Psoas muscle (tissue), 7 donors: ENCODE measurements at regions not wholly inside any gene's neighbourhood (a gene's known extent, or its start where the extent isn't known, plus 50 kb on each side); places are given as distances from the start of the nearest gene placed in this dataset.

Experiments used
- ATAC-seq, 4 donors: fragments of 200-7000 bp; cut with Tn5 transposase; one replicate each; pipeline ENCODE4 v1.9.1; 2020; ENCODE audit warnings: moderate library complexity in 3 of 4, mild to moderate bottlenecking in 2 of 4
- DNase-seq, 2 donors: peaks; one replicate each; pipeline ENCODE4 v3.0.0-alpha.2; 2020
- H3K27ac ChIP-seq: fragments of 200-600 bp; one replicate; pipeline ENCODE4 v1.8.0; 2022
- H3K27me3 ChIP-seq, 3 donors: fragments of 200-600 bp in 1 of 3; one replicate each; pipeline versions ENCODE4 v1.6.1 to v1.8.0; 2013 to 2022; ENCODE audit warnings: low read length in 2 of 3, mild to moderate bottlenecking in 2 of 3, moderate library complexity in 1 of 3; ENCODE audit not compliant: insufficient read depth in 3 of 3
- H3K36me3 ChIP-seq, 2 donors: fragments of 200-600 bp in 1 of 2; one replicate each; pipeline versions ENCODE4 v1.6.1 to v1.8.0; 2013 to 2022; ENCODE audit warnings: low read depth in 1 of 2, mild to moderate bottlenecking in 1 of 2, moderate library complexity in 1 of 2; ENCODE audit not compliant: insufficient read depth in 1 of 2
- H3K4me1 ChIP-seq: fragments of 200-600 bp; one replicate; pipeline ENCODE4 v1.8.0; 2022
- H3K4me3 ChIP-seq: fragments of 200-600 bp; one replicate; pipeline ENCODE4 v1.8.0; 2022; ENCODE audit warnings: mild to moderate bottlenecking
- H3K9me3 ChIP-seq: fragments of 200-600 bp; one replicate; pipeline ENCODE4 v1.8.0; 2022
- WGBS, 3 donors: extraction: QIAGEN DNeasy Blood & Tissue Kit; methylation state at CpG; one replicate each; pipeline versions ENCODE4 v1.1.6 to v1.1.7; 2013; 5-methylcytosine and 5-hydroxymethylcytosine counted together
- intact Hi-C, 2 donors: fragments of 100-400 bp; cut with DNase I; formaldehyde crosslinking; loops; one replicate each; pipeline versions ENCODE4 v1.11.0 to v1.14.2; 2022
- TF ChIP-seq, protein P1 (sequence below): fragments of 200-600 bp; IDR thresholded peaks from one replicate; pipeline ENCODE4 v1.8.0; 2022; ENCODE audit warnings: antibody characterized with exemption
- donor health status: healthy with polysubstance abuse.
- donor health status: DM: no; HTN: no; CAD: no; lungs with moderate emphysema.
- donor health status: Bipolar disorder and iron deficiency.
- donor health status: healthy.
- donor health status: DM: yes; HTN: yes; CAD: no.
- donor health status: DM: no; HTN: no; CAD: no.
- donor health status: DM: yes; HTN: yes; CAD: no.

GRCh38 chr10:65319493-65319892 is 1606.3 kb upstream of the LRRTM3 start:
- Histone ChIP-seq H3K4me3 (no peak overlapping the region), H3K27ac (no peak overlapping the region), H3K4me1 (no peaks in the 10 kb centered on the region), H3K27me3 (no peaks in the 10 kb centered on the region), H3K36me3 (no peaks in the 10 kb centered on the region), H3K9me3 (no peaks in the 10 kb centered on the region)
- 34 to 42% (median 35%) methylated on average over 5 of the region's 5 CpGs for WGBS, 3 donors
- no peak for DNase-seq
- intact Hi-C loops, result no loop called here
- no peak for ATAC-seq
- TF ChIP-seq, protein P1, sequence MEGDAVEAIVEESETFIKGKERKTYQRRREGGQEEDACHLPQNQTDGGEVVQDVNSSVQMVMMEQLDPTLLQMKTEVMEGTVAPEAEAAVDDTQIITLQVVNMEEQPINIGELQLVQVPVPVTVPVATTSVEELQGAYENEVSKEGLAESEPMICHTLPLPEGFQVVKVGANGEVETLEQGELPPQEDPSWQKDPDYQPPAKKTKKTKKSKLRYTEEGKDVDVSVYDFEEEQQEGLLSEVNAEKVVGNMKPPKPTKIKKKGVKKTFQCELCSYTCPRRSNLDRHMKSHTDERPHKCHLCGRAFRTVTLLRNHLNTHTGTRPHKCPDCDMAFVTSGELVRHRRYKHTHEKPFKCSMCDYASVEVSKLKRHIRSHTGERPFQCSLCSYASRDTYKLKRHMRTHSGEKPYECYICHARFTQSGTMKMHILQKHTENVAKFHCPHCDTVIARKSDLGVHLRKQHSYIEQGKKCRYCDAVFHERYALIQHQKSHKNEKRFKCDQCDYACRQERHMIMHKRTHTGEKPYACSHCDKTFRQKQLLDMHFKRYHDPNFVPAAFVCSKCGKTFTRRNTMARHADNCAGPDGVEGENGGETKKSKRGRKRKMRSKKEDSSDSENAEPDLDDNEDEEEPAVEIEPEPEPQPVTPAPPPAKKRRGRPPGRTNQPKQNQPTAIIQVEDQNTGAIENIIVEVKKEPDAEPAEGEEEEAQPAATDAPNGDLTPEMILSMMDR, result no peak

DNA sequence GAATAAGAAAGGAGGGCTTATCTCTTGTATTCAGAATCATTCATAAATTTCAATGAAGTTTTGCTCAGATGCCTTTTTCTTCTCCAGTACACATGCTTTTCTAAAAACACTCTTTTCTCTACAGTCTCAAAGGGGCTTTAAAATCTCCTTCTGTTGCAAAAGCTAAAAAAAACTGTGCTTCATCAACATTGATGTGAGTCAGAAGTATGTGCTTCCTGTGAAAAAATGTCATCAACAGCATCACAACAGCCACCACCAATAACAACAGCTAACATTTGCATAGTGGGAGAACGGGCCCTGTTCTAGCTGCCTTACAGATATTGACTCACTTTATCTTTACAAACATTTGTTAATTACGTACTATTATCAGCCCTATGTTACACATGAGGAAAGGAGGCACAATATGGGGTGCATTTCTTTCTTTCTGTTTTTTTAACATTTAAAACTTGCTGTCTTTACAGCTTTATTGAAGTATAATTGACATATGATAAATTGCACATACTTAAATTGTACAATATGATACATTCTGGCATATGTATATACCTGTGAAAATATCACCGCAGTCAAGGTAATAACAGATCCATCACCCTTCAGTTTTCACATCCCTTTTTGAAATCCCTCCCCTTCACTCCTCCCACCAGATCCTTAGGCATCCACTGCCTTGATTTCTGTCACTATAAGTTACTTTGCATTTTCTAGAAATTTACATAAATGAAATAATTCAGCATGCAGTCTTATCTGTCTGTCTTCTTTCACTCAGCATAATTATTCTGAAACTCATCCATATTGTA is 1605.4 kb upstream of the LRRTM3 start:
- ATAC-seq (no peak), DNase-seq (no peak)
- Histone ChIP-seq H3K4me3 (no peak overlapping the region), H3K4me1 (no peaks in the 10 kb centered on the region), H3K9me3 (no peaks in the 10 kb centered on the region), H3K27ac (no peak overlapping the region), H3K27me3 (no peaks in the 10 kb centered on the region), H3K36me3 (no peaks in the 10 kb centered on the region)
- WGBS, 3 donors, result 57 to 81% (median 60%) methylated on average over 3 of the region's 3 CpGs
- intact Hi-C loops, result no loop called here
- TF ChIP-seq, protein P1, result no peak

DNA sequence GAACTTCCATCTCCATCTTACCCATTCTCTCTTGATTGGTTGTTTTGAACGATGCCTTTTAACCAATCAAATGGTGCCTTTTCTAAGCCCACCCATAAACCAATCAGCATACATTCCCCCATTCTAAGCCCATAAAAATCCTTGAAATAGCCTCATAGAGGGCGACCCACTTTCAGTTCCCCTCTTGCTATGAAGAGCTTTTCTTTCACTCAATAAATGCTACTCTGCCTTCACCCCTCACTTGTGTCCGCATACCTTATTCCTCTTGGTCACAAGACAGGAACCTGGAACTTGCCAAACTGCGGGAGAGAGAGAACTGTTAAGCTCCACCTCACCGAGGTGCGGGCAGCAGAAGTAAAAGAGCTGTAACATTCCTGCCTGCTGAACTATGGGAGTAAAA is 1602.0 kb upstream of the LRRTM3 start:
- H3K36me3 ChIP-seq, result no peaks in the 10 kb centered on the region
- TF ChIP-seq, protein P1, result no peak
- H3K4me3 ChIP-seq, result no peak overlapping the region
- DNase-seq (no peak), ATAC-seq (no peak)
- 82 to 96% (median 96%) methylated on average over 6 of the region's 6 CpGs for WGBS, 3 donors
- H3K9me3 ChIP-seq, result no peaks in the 10 kb centered on the region
- intact Hi-C loops, result no loop called here
- no peaks in the 10 kb centered on the region for H3K4me1 ChIP-seq
- H3K27ac ChIP-seq, result no peak overlapping the region
- H3K27me3 ChIP-seq, result no peaks in the 10 kb centered on the region

- no peaks in the 10 kb centered on the region for H3K9me3 ChIP-seq
- H3K36me3 ChIP-seq, result no peaks in the 10 kb centered on the region
- ATAC-seq (no peak), DNase-seq (no peak)
- no peaks in the 10 kb centered on the region for H3K4me1 ChIP-seq
- no peak overlapping the region for H3K4me3 ChIP-seq
- no peak overlapping the region for H3K27ac ChIP-seq
- intact Hi-C loops, result no loop called here
- WGBS, 3 donors, result 46 to 50% (median 48%) methylated on average over 2 of the region's 2 CpGs
- TF ChIP-seq, protein P1, result no peak
- no peaks in the 10 kb centered on the region for H3K27me3 ChIP-seq
These were observed 1599.9 kb upstream of the LRRTM3 start for GRCh38 chr10:65325913-65326312.

DNA sequence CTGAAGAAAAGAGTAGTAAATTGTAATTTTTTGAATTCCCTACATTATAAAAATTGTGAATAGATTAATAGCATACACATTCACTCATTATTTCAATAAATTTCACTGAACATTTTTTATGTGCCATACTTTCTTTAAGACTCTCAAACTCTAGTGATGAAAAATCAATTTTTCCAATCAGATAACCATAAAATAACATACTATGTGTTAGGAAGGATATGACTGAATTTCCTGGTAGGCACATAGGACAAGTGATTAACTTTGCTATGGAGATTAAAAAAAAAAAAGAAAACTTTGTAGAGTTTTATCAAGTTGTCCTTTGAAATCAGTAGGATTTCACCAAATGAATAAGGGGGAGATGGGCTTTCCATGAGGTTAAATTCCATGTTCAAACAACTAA is 1597.3 kb upstream of the LRRTM3 start:
- no peak for ATAC-seq
- TF ChIP-seq, protein P1, result no peak
- intact Hi-C loops, result no loop called here

More for the DNA sequence above, 1597.3 kb upstream of the LRRTM3 start:
- H3K4me1 ChIP-seq, result no peaks in the 10 kb centered on the region
- H3K4me3 ChIP-seq, result no peak overlapping the region
- H3K9me3 ChIP-seq, result no peaks in the 10 kb centered on the region
- no peak for DNase-seq
- H3K27me3 ChIP-seq, result no peaks in the 10 kb centered on the region
- no peak overlapping the region for H3K27ac ChIP-seq
- no peaks in the 10 kb centered on the region for H3K36me3 ChIP-seq
